ENCODE measurements at regions not wholly inside any gene's neighbourhood (a gene's known extent, or its start where the extent isn't known, plus 50 kb on each side); places are given as distances from the start of the nearest gene placed in this dataset.

DNA sequence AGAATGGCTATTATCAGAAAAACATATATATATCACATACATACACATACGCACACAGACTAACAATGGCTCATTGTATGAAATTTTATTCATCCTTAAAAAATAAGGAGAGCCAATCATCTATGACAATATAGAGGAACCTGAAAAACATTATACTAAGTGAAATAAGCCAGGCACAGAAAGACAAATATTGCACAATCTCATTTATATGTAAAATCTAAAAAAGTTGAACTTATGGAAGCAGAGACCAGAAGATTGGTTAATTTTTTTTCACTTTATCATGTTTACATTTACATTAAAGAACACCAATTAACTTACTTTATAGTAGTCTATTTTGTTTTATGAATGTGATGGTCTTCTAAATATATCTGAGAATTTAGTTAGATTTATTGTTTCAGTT lies 198.7 kb downstream of the KIF2B start:
- Histone ChIP-seq H3K79me2 (ENCODE audit: insufficient read depth, low read length) (no peaks in the 10 kb centered on the region), H3K4me2 (ENCODE audit: low read length) (no peak overlapping the region), H3K27me3 (ENCODE audit: insufficient read depth, low read length) (no peaks in the 10 kb centered on the region), H3K9me3 (ENCODE audit: low read length) (no peaks in the 10 kb centered on the region), H3K4me3 (ENCODE audit: low read depth, low read length, poor library complexity, severe bottlenecking) (no peak overlapping the region), H3F3A (ENCODE audit: insufficient read depth, low read length) (no peaks in the 10 kb centered on the region), H4K20me1 (ENCODE audit: insufficient read depth, low read length) (no peaks in the 10 kb centered on the region), H3K27ac (ENCODE audit: low read depth, low read length, poor library complexity, severe bottlenecking) (no peak overlapping the region), H3K36me3 (ENCODE audit: insufficient read depth, low read length) (no peaks in the 10 kb centered on the region), H3K4me1 (ENCODE audit: insufficient read depth, low read length, severe bottlenecking) (no peaks in the 10 kb centered on the region), H2AFZ (ENCODE audit: low read length) (no peak overlapping the region), H3K9me2 (ENCODE audit: low read depth, low read length) (no peaks in the 10 kb centered on the region), H3K9ac (ENCODE audit: low read length) (no peak overlapping the region)
- TF ChIP-seq EZH2 (IDR thresholded peaks at IDR 0.05; ENCODE audit: borderline replicate concordance, low read length) (no peak), CTCF (IDR thresholded peaks at IDR 0.05; ENCODE audit: low read length) (no peak)

GRCh38 chr17:54028986-54029580 lies 206.4 kb downstream of the KIF2B start:
- no peak overlapping the region for H3K4me3 ChIP-seq (ENCODE audit: low read depth, low read length, poor library complexity, severe bottlenecking)
- H3K9me2 ChIP-seq (ENCODE audit: low read depth, low read length) = no peaks in the 10 kb centered on the region
- H4K20me1 ChIP-seq (ENCODE audit: insufficient read depth, low read length) = no peaks in the 10 kb centered on the region
- H2AFZ ChIP-seq (ENCODE audit: low read length) = no peak overlapping the region
- no peak overlapping the region for H3K4me2 ChIP-seq (ENCODE audit: low read length)
- H3K79me2 ChIP-seq (ENCODE audit: insufficient read depth, low read length) = no peaks in the 10 kb centered on the region
- no peaks in the 10 kb centered on the region for H3K4me1 ChIP-seq (ENCODE audit: insufficient read depth, low read length, severe bottlenecking)
- no peak overlapping the region for H3K9ac ChIP-seq (ENCODE audit: low read length)
- H3K9me3 ChIP-seq (ENCODE audit: low read length) = no peaks in the 10 kb centered on the region
- no peak overlapping the region for H3K27ac ChIP-seq (ENCODE audit: low read depth, low read length, poor library complexity, severe bottlenecking)
- no peaks in the 10 kb centered on the region for H3F3A ChIP-seq (ENCODE audit: insufficient read depth, low read length)
- TF ChIP-seq CTCF (IDR thresholded peaks at IDR 0.05; ENCODE audit: low read length) = no peak
- TF ChIP-seq EZH2 (IDR thresholded peaks at IDR 0.05; ENCODE audit: borderline replicate concordance, low read length) = no peak
- H3K27me3 ChIP-seq (ENCODE audit: insufficient read depth, low read length) = no peaks in the 10 kb centered on the region
- no peaks in the 10 kb centered on the region for H3K36me3 ChIP-seq (ENCODE audit: insufficient read depth, low read length)

GRCh38 chr17:54029986-54030385 lies 207.3 kb downstream of the KIF2B start:
- H2AFZ ChIP-seq (ENCODE audit: low read length) = no peak overlapping the region
- no peak overlapping the region for H3K4me2 ChIP-seq (ENCODE audit: low read length)
- no peaks in the 10 kb centered on the region for H3K9me3 ChIP-seq (ENCODE audit: low read length)
- no peak overlapping the region for H3K4me3 ChIP-seq (ENCODE audit: low read depth, low read length, poor library complexity, severe bottlenecking)
- no peaks in the 10 kb centered on the region for H4K20me1 ChIP-seq (ENCODE audit: insufficient read depth, low read length)
- H3K27ac ChIP-seq (ENCODE audit: low read depth, low read length, poor library complexity, severe bottlenecking) = no peak overlapping the region
- no peaks in the 10 kb centered on the region for H3F3A ChIP-seq (ENCODE audit: insufficient read depth, low read length)
- no peak for TF ChIP-seq EZH2 (IDR thresholded peaks at IDR 0.05; ENCODE audit: borderline replicate concordance, low read length)
- no peak for TF ChIP-seq CTCF (IDR thresholded peaks at IDR 0.05; ENCODE audit: low read length)
- H3K9me2 ChIP-seq (ENCODE audit: low read depth, low read length) = no peaks in the 10 kb centered on the region
- H3K9ac ChIP-seq (ENCODE audit: low read length) = no peak overlapping the region
- H3K4me1 ChIP-seq (ENCODE audit: insufficient read depth, low read length, severe bottlenecking) = no peaks in the 10 kb centered on the region
- H3K79me2 ChIP-seq (ENCODE audit: insufficient read depth, low read length) = no peaks in the 10 kb centered on the region
- no peaks in the 10 kb centered on the region for H3K27me3 ChIP-seq (ENCODE audit: insufficient read depth, low read length)
- no peaks in the 10 kb centered on the region for H3K36me3 ChIP-seq (ENCODE audit: insufficient read depth, low read length)

All from OCI-LY1 (cell line).